IPS DF 6.9 (cell line): ENCODE measurements at regions not wholly inside any gene's neighbourhood (a gene's known extent, or its start where the extent isn't known, plus 50 kb on each side); places are given as distances from the start of the nearest gene placed in this dataset.
"Not testable (repeated sequence)": the region's sequence is repeated elsewhere in the genome, so short reads cannot be mapped to it uniquely, and the experiment has no call there.

Source experiments
- DNase-seq: peaks from one replicate; pipeline ENCODE4 v3.0.0-alpha.2; 2013; ENCODE audit warnings: low read depth, low spot score
- H3K27ac ChIP-seq: one replicate; pipeline ENCODE4 v1.5.1; 2013; ENCODE audit warnings: low read length, control low read depth
- H3K27me3 ChIP-seq: 2 replicates; pipeline ENCODE4 v1.6.1; 2013; ENCODE audit warnings: mild to moderate bottlenecking, low read length; ENCODE audit not compliant: control insufficient read depth, insufficient read depth
- H3K36me3 ChIP-seq: 2 replicates; pipeline ENCODE4 v1.6.1; 2013; ENCODE audit warnings: low read length; ENCODE audit not compliant: control insufficient read depth, insufficient read depth
- H3K4me1 ChIP-seq: 2 replicates; pipeline ENCODE4 v1.6.1; 2013; ENCODE audit warnings: low read length; ENCODE audit not compliant: control insufficient read depth, insufficient read depth
- H3K4me3 ChIP-seq: 2 replicates; pipeline ENCODE4 v1.5.1; 2013; ENCODE audit warnings: mild to moderate bottlenecking, low read length
- H3K9me3 ChIP-seq: 2 replicates; pipeline ENCODE4 v1.6.1; 2013; ENCODE audit warnings: low read length, inconsistent platforms; ENCODE audit not compliant: control insufficient read depth, insufficient read depth
- WGBS: extraction: QIAGEN DNeasy Blood & Tissue Kit; methylation state at CpG from one replicate; pipeline ENCODE4 v1.1.7; 2013; ENCODE audit warnings: mixed read lengths, missing lambda C conversion rate; ENCODE audit not compliant: insufficient read length, insufficient coverage; 5-methylcytosine and 5-hydroxymethylcytosine counted together

- no peak overlapping the region for H3K27ac ChIP-seq
- H3K4me3 ChIP-seq, result no peak overlapping the region
- H3K4me1 ChIP-seq, result no peaks in the 10 kb centered on the region
- H3K9me3 ChIP-seq, result no peaks in the 10 kb centered on the region
- no peaks in the 10 kb centered on the region for H3K27me3 ChIP-seq
- WGBS, result no CpG with 5 or more reads among the region's 2 CpGs
- DNase-seq, result no peak
- no peaks in the 10 kb centered on the region for H3K36me3 ChIP-seq
These were observed 1196.1 kb upstream of the CDH2 start for GRCh38 chr18:29373000-29373399.

GRCh38 chr18:29361843-29362242 is 1184.9 kb upstream of the CDH2 start:
- DNase-seq, result peak; percentile 27
- no CpG with 5 or more reads among the region's 15 CpGs for WGBS
- no peaks in the 10 kb centered on the region; the same call in 1 of the 2 replicates for H3K4me1 ChIP-seq

GRCh38 chr18:29360659-29361058 is 1183.7 kb upstream of the CDH2 start:
- H3K27ac ChIP-seq, H3K36me3 ChIP-seq, H3K9me3 ChIP-seq, H3K4me1 ChIP-seq, DNase-seq, H3K27me3 ChIP-seq, H3K4me3 ChIP-seq: not testable (repeated sequence)
- WGBS, result no CpG with 5 or more reads among the region's 4 CpGs

More at GRCh38 chr18:29361843-29362242, 1184.9 kb upstream of the CDH2 start:
- Histone ChIP-seq H3K9me3 (no peaks in the 10 kb centered on the region), H3K27me3 (no peaks in the 10 kb centered on the region), H3K27ac (no peak overlapping the region), H3K4me3 (no peak overlapping the region), H3K36me3 (no peaks in the 10 kb centered on the region)

- H3K36me3 ChIP-seq, H3K4me1 ChIP-seq, H3K27me3 ChIP-seq, H3K9me3 ChIP-seq, H3K4me3 ChIP-seq, H3K27ac ChIP-seq, DNase-seq: not testable (repeated sequence)
These were observed 1182.3 kb upstream of the CDH2 start for GRCh38 chr18:29359222-29359621.

GRCh38 chr18:29351171-29351570 is 1174.2 kb upstream of the CDH2 start:
- no peak overlapping the region for H3K4me3 ChIP-seq
- no peaks in the 10 kb centered on the region for H3K36me3 ChIP-seq
- no peak for DNase-seq
- H3K4me1 ChIP-seq, result no peaks in the 10 kb centered on the region
- H3K27ac ChIP-seq, result no peak overlapping the region
- no CpG with 5 or more reads among the region's 1 CpG for WGBS
- H3K9me3 ChIP-seq, result no peaks in the 10 kb centered on the region
- H3K27me3 ChIP-seq, result no peaks in the 10 kb centered on the region

- Histone ChIP-seq H3K4me3 (no peak overlapping the region), H3K4me1 (peaks cover 1% of the 10 kb centered on the region; the same call in 1 of the 2 replicates), H3K27me3 (no peaks in the 10 kb centered on the region), H3K36me3 (no peaks in the 10 kb centered on the region), H3K27ac (no peak overlapping the region), H3K9me3 (no peaks in the 10 kb centered on the region)
- no CpG with 5 or more reads among the region's 2 CpGs for WGBS
- no peak for DNase-seq
These were observed 1152.0 kb upstream of the CDH2 start for GRCh38 chr18:29328932-29329331.

GRCh38 chr18:29326214-29326613 is 1149.3 kb upstream of the CDH2 start:
- Histone ChIP-seq H3K36me3 (no peaks in the 10 kb centered on the region), H3K4me3 (no peak overlapping the region), H3K9me3 (no peaks in the 10 kb centered on the region), H3K27me3 (no peaks in the 10 kb centered on the region), H3K4me1 (no peaks in the 10 kb centered on the region), H3K27ac (no peak overlapping the region)
- DNase-seq, result no peak
- WGBS, result no CpG with 5 or more reads among the region's 2 CpGs

GRCh38 chr18:29321561-29321960 is 1144.6 kb upstream of the CDH2 start:
- no peaks in the 10 kb centered on the region for H3K4me1 ChIP-seq
- H3K36me3 ChIP-seq, result no peaks in the 10 kb centered on the region
- no CpG with 5 or more reads among the region's 1 CpG for WGBS
- H3K27ac ChIP-seq, result no peak overlapping the region
- H3K4me3 ChIP-seq, result no peak overlapping the region
- H3K9me3 ChIP-seq, result no peaks in the 10 kb centered on the region
- no peak for DNase-seq
- no peaks in the 10 kb centered on the region for H3K27me3 ChIP-seq

GRCh38 chr18:29313312-29313711 is 1136.4 kb upstream of the CDH2 start:
- WGBS, result no CpG with 5 or more reads among the region's 1 CpG
- Histone ChIP-seq H3K27ac (no peak overlapping the region), H3K4me1 (no peaks in the 10 kb centered on the region), H3K27me3 (no peaks in the 10 kb centered on the region), H3K4me3 (no peak overlapping the region), H3K36me3 (no peaks in the 10 kb centered on the region), H3K9me3 (no peaks in the 10 kb centered on the region)
- DNase-seq, result no peak

GRCh38 chr18:29311580-29311979 is 1134.7 kb upstream of the CDH2 start:
- H3K9me3 ChIP-seq, result no peaks in the 10 kb centered on the region
- DNase-seq, result no peak
- H3K4me1 ChIP-seq, result no peaks in the 10 kb centered on the region
- no peaks in the 10 kb centered on the region for H3K27me3 ChIP-seq
- WGBS, result no CpG with 5 or more reads among the region's 2 CpGs
- no peak overlapping the region for H3K27ac ChIP-seq
- H3K4me3 ChIP-seq, result no peak overlapping the region
- no peaks in the 10 kb centered on the region for H3K36me3 ChIP-seq

- DNase-seq, result no peak
- no peaks in the 10 kb centered on the region for H3K36me3 ChIP-seq
- H3K4me1 ChIP-seq, result no peaks in the 10 kb centered on the region
- H3K27me3 ChIP-seq, result no peaks in the 10 kb centered on the region
- no CpG with 5 or more reads among the region's 1 CpG for WGBS
- no peak overlapping the region for H3K4me3 ChIP-seq
- H3K9me3 ChIP-seq, result no peaks in the 10 kb centered on the region
- H3K27ac ChIP-seq, result no peak overlapping the region
These were observed 1132.4 kb upstream of the CDH2 start for GRCh38 chr18:29309366-29309765.
